ENCODE measurements at regions not wholly inside any gene's neighbourhood (a gene's known extent, or its start where the extent isn't known, plus 50 kb on each side); places are given as distances from the start of the nearest gene placed in this dataset.

DNA sequence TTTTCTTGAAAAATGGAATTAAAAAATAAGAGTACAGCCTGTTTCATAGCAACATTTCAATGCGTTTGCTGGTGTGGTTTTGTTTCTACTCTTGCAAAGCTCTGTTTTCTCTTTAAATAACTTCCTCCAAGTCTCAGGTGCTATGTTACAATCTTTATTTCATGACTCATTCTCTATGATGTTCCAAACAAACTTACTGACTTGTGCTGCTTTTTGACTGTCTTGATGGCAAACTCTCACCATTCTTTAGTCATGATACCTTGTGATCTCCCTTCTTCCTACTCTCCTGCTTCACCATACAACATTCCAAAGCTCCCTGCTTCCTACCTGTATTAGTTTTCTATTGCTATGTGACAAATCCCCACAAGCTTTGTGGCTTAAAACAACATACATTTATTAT, 166.1 kb downstream of the C11orf91 start:
- H3K9me3 ChIP-seq: no peaks in the 10 kb centered on the region
- H3K4me3 ChIP-seq: no peak overlapping the region
- no peaks in the 10 kb centered on the region for H3K27me3 ChIP-seq
- intact Hi-C loops (cut with DNase I): no loop called here
- no peaks in the 10 kb centered on the region for H3K36me3 ChIP-seq
- no peak overlapping the region for H3K27ac ChIP-seq
- TF ChIP-seq, protein P1, sequence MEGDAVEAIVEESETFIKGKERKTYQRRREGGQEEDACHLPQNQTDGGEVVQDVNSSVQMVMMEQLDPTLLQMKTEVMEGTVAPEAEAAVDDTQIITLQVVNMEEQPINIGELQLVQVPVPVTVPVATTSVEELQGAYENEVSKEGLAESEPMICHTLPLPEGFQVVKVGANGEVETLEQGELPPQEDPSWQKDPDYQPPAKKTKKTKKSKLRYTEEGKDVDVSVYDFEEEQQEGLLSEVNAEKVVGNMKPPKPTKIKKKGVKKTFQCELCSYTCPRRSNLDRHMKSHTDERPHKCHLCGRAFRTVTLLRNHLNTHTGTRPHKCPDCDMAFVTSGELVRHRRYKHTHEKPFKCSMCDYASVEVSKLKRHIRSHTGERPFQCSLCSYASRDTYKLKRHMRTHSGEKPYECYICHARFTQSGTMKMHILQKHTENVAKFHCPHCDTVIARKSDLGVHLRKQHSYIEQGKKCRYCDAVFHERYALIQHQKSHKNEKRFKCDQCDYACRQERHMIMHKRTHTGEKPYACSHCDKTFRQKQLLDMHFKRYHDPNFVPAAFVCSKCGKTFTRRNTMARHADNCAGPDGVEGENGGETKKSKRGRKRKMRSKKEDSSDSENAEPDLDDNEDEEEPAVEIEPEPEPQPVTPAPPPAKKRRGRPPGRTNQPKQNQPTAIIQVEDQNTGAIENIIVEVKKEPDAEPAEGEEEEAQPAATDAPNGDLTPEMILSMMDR (IDR thresholded peaks at IDR 0.05): no peak
- H3K4me1 ChIP-seq: no peaks in the 10 kb centered on the region
- DNase-seq (ENCODE audit: low spot score in 2 of 2): no peak

- DNase-seq (ENCODE audit: low spot score in 2 of 2): no peak
- TF ChIP-seq, protein P1 (IDR thresholded peaks at IDR 0.05): no peak
- Histone ChIP-seq H3K27ac (no peak overlapping the region), H3K27me3 (no peaks in the 10 kb centered on the region), H3K4me1 (no peaks in the 10 kb centered on the region), H3K9me3 (no peaks in the 10 kb centered on the region), H3K4me3 (no peak overlapping the region), H3K36me3 (no peaks in the 10 kb centered on the region)
- intact Hi-C loops (cut with DNase I): no loop called here
These were observed 167.1 kb downstream of the C11orf91 start for GRCh38 chr11:33533386-33534052.

DNA sequence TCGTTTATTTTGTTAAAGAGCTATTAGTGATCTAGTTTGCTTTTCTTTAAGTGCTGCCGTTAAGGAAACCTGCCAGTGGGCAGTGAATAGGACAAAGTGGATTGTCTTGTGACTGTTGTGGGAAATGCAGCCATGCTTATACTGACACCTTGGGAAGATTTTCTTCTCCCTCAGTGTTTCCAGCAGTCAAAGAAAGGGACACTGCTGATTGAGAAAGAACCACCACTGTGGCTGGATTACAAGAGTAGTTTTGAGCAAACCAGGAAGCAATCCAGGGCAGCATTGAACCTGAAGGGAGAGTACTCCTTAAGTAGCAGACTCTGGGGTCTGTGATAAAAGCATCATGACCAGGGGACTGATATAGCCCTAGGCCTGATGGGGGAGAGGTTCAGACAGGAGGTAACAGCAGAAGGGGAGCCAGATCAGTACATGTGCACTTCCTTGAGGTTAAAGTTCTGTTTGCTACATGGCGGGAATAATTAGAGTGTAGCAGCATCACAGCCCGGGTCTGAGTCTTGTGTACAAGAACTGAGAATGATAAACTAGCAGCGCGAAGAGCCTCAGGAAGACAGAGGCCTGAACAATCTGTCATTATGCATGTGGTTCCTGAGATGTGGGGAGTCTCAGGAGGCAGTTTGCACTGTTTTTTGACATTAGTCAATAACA, 167.8 kb downstream of the C11orf91 start:
- no peaks in the 10 kb centered on the region for H3K27me3 ChIP-seq
- intact Hi-C loops (cut with DNase I): no loop called here
- H3K9me3 ChIP-seq: no peaks in the 10 kb centered on the region
- H3K27ac ChIP-seq: no peak overlapping the region
- H3K36me3 ChIP-seq: no peaks in the 10 kb centered on the region
- TF ChIP-seq, protein P1 (IDR thresholded peaks at IDR 0.05): no peak
- H3K4me1 ChIP-seq: no peaks in the 10 kb centered on the region
- H3K4me3 ChIP-seq: no peak overlapping the region
- DNase-seq (ENCODE audit: low spot score in 2 of 2): no peak

GRCh38 chr11:33532257-33532656, 168.4 kb downstream of the C11orf91 start:
- no peaks in the 10 kb centered on the region for H3K9me3 ChIP-seq
- TF ChIP-seq, protein P1 (IDR thresholded peaks at IDR 0.05): no peak
- intact Hi-C loops (cut with DNase I): no loop called here
- H3K27ac ChIP-seq: no peak overlapping the region
- H3K4me1 ChIP-seq: no peaks in the 10 kb centered on the region
- no peaks in the 10 kb centered on the region for H3K27me3 ChIP-seq
- no peaks in the 10 kb centered on the region for H3K36me3 ChIP-seq
- no peak for DNase-seq (ENCODE audit: low spot score in 2 of 2)
- H3K4me3 ChIP-seq: no peak overlapping the region

DNA sequence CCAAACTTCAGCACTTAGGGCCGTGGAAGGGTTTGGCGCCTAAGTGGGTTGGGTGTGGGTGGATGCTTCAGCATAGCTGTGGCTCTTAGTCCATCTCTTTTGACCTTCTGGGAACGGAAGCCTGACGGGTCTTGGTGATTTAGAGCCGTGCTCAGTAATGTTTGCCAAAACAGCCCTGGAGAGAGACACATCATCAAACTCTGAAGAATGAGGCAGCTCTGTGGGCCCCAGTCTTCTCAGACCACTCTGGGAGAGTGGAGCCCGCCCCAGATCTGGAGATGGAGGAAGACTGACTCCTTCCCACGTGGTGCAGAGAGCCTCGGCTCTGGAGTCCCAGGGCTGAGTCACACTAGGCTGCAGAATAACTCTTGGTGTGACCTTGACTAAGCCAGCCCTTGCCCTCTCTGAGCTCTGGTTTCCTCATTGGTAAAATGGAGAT, 168.9 kb downstream of the C11orf91 start:
- H3K9me3 ChIP-seq: peaks cover 0 to 2% of the 10 kb centered on the region in 2 donors
- intact Hi-C loops (cut with DNase I): no loop called here
- H3K27me3 ChIP-seq: no peaks in the 10 kb centered on the region
- DNase-seq (ENCODE audit: low spot score in 2 of 2): no peak
- no peaks in the 10 kb centered on the region for H3K4me1 ChIP-seq
- no peak overlapping the region for H3K27ac ChIP-seq
- TF ChIP-seq, protein P1 (IDR thresholded peaks at IDR 0.05): no peak
- no peak overlapping the region for H3K4me3 ChIP-seq
- no peaks in the 10 kb centered on the region for H3K36me3 ChIP-seq

Measured in ascending aorta (tissue), 2 donors.